GM23338 (cell line): ENCODE measurements at regions not wholly inside any gene's neighbourhood (a gene's known extent, or its start where the extent isn't known, plus 50 kb on each side); places are given as distances from the start of the nearest gene placed in this dataset.
"Not testable (repeated sequence)": the region's sequence is repeated elsewhere in the genome, so short reads cannot be mapped to it uniquely, and the experiment has no call there.

ENCODE experiments used
- ATAC-seq: fragments of 200-7000 bp; cut with Tn5 transposase; 3 replicates; pipeline ENCODE4 v1.9.1; 2020
- DNase-seq: peaks from one replicate; pipeline ENCODE4 v3.0.0-alpha.2; 2015; ENCODE audit warnings: low spot score
- H2AFZ ChIP-seq: fragments of 200-600 bp; sonication (generic); 2 replicates; pipeline ENCODE4 v1.8.0; 2016; ENCODE audit warnings: antibody characterized with exemption, mild to moderate bottlenecking, moderate library complexity
- H3F3A ChIP-seq: fragments of 200-600 bp; sonication (generic); replicated peaks from 2 replicates; pipeline ENCODE4 v1.8.0; 2017; ENCODE audit warnings: antibody characterized with exemption, mixed run types, low read depth
- H3K27ac ChIP-seq: fragments of 200-600 bp; sonication (generic); 2 replicates; pipeline ENCODE4 v1.6.1; 2016; ENCODE audit warnings: low read depth
- H3K27me3 ChIP-seq: fragments of 200-600 bp; sonication (generic); 2 replicates; pipeline ENCODE4 v1.8.0; 2016; ENCODE audit warnings: mild to moderate bottlenecking, mixed run types, moderate library complexity; ENCODE audit not compliant: insufficient read depth
- H3K36me3 ChIP-seq: fragments of 200-600 bp; sonication (generic); 2 replicates; pipeline ENCODE4 v1.8.0; 2016; ENCODE audit warnings: mild to moderate bottlenecking; ENCODE audit not compliant: insufficient read depth
- H3K4me1 ChIP-seq: fragments of 200-600 bp; sonication (generic); 2 replicates; pipeline ENCODE4 v1.8.0; 2016; ENCODE audit warnings: mild to moderate bottlenecking, moderate library complexity; ENCODE audit not compliant: insufficient read depth
- H3K4me2 ChIP-seq: fragments of 200-600 bp; sonication (generic); 2 replicates; pipeline ENCODE4 v1.7.1; 2017; ENCODE audit warnings: mixed run types
- H3K4me3 ChIP-seq: fragments of 200-600 bp; sonication (generic); 2 replicates; pipeline ENCODE4 v1.6.1; 2016; ENCODE audit warnings: mixed run types
- H3K79me2 ChIP-seq: fragments of 200-600 bp; sonication (generic); replicated peaks from 2 replicates; pipeline ENCODE4 v1.8.0; 2017; ENCODE audit warnings: mild to moderate bottlenecking; ENCODE audit not compliant: insufficient read depth
- H3K9me2 ChIP-seq: fragments of 200-600 bp; sonication (generic); 2 replicates; pipeline ENCODE4 v1.8.0; 2017; ENCODE audit not compliant: insufficient read depth
- H4K20me1 ChIP-seq: fragments of 200-600 bp; sonication (generic); replicated peaks from 2 replicates; pipeline ENCODE4 v1.8.0; 2017; ENCODE audit warnings: mild to moderate bottlenecking; ENCODE audit not compliant: insufficient read depth
- H3K27ac Mint-ChIP-seq: 2 replicates; pipeline ENCODE4 v1.8.0; 2020; ENCODE audit warnings: inconsistent platforms, mild to moderate bottlenecking, moderate library complexity, mixed read lengths
- H3K27me3 Mint-ChIP-seq: 3 replicates; pipeline ENCODE4 v1.8.0; 2022; ENCODE audit warnings: low read depth, mild to moderate bottlenecking, moderate library complexity, mixed read lengths, inconsistent platforms; ENCODE audit not compliant: insufficient read depth, poor library complexity
- H3K36me3 Mint-ChIP-seq: 3 replicates; pipeline ENCODE4 v1.8.0; 2021; ENCODE audit warnings: low read depth, mild to moderate bottlenecking, inconsistent platforms, moderate library complexity, mixed read lengths
- H3K4me1 Mint-ChIP-seq: 3 replicates; pipeline ENCODE4 v1.8.0; 2020; ENCODE audit warnings: mild to moderate bottlenecking, inconsistent platforms, mixed read lengths
- H3K4me3 Mint-ChIP-seq: 3 replicates; pipeline ENCODE4 v1.8.0; 2021; ENCODE audit warnings: moderate library complexity, mild to moderate bottlenecking, inconsistent platforms, mixed read lengths
- H3K9me3 Mint-ChIP-seq: 3 replicates; pipeline ENCODE4 v1.8.0; 2020; ENCODE audit warnings: moderate library complexity, mild to moderate bottlenecking, inconsistent platforms, mixed read lengths
- EZH2 ChIP-seq: fragments of 200-600 bp; sonication (generic); IDR thresholded peaks from one replicate; pipeline ENCODE4 v1.8.0; 2017; ENCODE audit warnings: antibody characterized with exemption, mild to moderate bottlenecking, low read depth; ENCODE audit not compliant: unreplicated experiment
- NANOG ChIP-seq: IDR thresholded peaks from 2 replicates; pipeline ENCODE4 v1.6.1; 2016; ENCODE audit warnings: antibody characterized with exemption, borderline replicate concordance
- ZNF331 ChIP-seq: fragments of 250-450 bp; sonication (Bioruptor Pico); IDR thresholded peaks from 2 replicates; pipeline ENCODE4 v1.5.0; 2020; ENCODE audit warnings: low read depth, mild to moderate bottlenecking, moderate library complexity
- TF ChIP-seq, protein P1 (sequence below): fragments of 250-450 bp; sonication (Bioruptor Pico); IDR thresholded peaks from 2 replicates; pipeline ENCODE4 v1.5.0; 2020; ENCODE audit warnings: mild to moderate bottlenecking, moderate library complexity

- TF ChIP-seq, protein P1, sequence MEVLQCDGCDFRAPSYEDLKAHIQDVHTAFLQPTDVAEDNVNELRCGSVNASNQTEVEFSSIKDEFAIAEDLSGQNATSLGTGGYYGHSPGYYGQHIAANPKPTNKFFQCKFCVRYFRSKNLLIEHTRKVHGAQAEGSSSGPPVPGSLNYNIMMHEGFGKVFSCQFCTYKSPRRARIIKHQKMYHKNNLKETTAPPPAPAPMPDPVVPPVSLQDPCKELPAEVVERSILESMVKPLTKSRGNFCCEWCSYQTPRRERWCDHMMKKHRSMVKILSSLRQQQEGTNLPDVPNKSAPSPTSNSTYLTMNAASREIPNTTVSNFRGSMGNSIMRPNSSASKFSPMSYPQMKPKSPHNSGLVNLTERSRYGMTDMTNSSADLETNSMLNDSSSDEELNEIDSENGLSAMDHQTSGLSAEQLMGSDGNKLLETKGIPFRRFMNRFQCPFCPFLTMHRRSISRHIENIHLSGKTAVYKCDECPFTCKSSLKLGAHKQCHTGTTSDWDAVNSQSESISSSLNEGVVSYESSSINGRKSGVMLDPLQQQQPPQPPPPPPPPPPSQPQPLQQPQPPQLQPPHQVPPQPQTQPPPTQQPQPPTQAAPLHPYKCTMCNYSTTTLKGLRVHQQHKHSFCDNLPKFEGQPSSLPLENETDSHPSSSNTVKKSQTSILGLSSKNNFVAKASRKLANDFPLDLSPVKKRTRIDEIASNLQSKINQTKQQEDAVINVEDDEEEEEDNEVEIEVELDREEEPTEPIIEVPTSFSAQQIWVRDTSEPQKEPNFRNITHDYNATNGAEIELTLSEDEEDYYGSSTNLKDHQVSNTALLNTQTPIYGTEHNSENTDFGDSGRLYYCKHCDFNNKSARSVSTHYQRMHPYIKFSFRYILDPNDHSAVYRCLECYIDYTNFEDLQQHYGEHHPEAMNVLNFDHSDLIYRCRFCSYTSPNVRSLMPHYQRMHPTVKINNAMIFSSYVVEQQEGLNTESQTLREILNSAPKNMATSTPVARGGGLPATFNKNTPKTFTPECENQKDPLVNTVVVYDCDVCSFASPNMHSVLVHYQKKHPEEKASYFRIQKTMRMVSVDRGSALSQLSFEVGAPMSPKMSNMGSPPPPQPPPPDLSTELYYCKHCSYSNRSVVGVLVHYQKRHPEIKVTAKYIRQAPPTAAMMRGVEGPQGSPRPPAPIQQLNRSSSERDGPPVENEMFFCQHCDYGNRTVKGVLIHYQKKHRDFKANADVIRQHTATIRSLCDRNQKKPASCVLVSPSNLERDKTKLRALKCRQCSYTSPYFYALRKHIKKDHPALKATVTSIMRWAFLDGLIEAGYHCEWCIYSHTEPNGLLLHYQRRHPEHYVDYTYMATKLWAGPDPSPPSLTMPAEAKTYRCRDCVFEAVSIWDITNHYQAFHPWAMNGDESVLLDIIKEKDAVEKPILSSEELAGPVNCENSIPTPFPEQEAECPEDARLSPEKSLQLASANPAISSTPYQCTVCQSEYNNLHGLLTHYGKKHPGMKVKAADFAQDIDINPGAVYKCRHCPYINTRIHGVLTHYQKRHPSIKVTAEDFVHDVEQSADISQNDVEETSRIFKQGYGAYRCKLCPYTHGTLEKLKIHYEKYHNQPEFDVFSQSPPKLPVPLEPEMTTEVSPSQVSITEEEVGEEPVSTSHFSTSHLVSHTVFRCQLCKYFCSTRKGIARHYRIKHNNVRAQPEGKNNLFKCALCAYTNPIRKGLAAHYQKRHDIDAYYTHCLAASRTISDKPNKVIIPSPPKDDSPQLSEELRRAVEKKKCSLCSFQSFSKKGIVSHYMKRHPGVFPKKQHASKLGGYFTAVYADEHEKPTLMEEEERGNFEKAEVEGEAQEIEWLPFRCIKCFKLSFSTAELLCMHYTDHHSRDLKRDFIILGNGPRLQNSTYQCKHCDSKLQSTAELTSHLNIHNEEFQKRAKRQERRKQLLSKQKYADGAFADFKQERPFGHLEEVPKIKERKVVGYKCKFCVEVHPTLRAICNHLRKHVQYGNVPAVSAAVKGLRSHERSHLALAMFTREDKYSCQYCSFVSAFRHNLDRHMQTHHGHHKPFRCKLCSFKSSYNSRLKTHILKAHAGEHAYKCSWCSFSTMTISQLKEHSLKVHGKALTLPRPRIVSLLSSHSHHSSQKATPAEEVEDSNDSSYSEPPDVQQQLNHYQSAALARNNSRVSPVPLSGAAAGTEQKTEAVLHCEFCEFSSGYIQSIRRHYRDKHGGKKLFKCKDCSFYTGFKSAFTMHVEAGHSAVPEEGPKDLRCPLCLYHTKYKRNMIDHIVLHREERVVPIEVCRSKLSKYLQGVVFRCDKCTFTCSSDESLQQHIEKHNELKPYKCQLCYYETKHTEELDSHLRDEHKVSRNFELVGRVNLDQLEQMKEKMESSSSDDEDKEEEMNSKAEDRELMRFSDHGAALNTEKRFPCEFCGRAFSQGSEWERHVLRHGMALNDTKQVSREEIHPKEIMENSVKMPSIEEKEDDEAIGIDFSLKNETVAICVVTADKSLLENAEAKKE (CRISPR knock-in tag) = no peak
Observed at GRCh38 chr2:142794850-142795249, 82.6 kb upstream of the KYNU start (continued).

GRCh38 chr2:142792328-142792727, 85.1 kb upstream of the KYNU start:
- not testable (repeated sequence) for H3K9me2 ChIP-seq, H3F3A ChIP-seq, H4K20me1 ChIP-seq, H3K36me3 ChIP-seq, H3K27ac ChIP-seq, H3K4me2 ChIP-seq, H2AFZ ChIP-seq, H3K36me3 Mint-ChIP-seq, H3K27me3 ChIP-seq, H3K79me2 ChIP-seq, H3K4me1 Mint-ChIP-seq, H3K4me3 ChIP-seq, DNase-seq, ATAC-seq, H3K4me1 ChIP-seq, H3K4me3 Mint-ChIP-seq, H3K27me3 Mint-ChIP-seq, H3K27ac Mint-ChIP-seq, H3K9me3 Mint-ChIP-seq

- H3K36me3 Mint-ChIP-seq = no peaks in the 10 kb centered on the region
- Histone ChIP-seq H3K36me3 (no peaks in the 10 kb centered on the region), H3K4me1 (peaks cover 5% of the 10 kb centered on the region; the same call in 1 of the 2 replicates), H3K4me3 (no peak overlapping the region), H3K27ac (no peak overlapping the region), H3K27me3 (no peaks in the 10 kb centered on the region), H3K79me2 (no peaks in the 10 kb centered on the region), H3K4me2 (no peak overlapping the region), H3F3A (no peaks in the 10 kb centered on the region), H4K20me1 (no peaks in the 10 kb centered on the region), H2AFZ (no peak overlapping the region), H3K9me2 (no peaks in the 10 kb centered on the region; the same call in 1 of the 2 replicates)
- no peaks in the 10 kb centered on the region for H3K27me3 Mint-ChIP-seq
- ATAC-seq = no peak
- H3K4me3 Mint-ChIP-seq = no peak overlapping the region
- peaks cover 2% of the 10 kb centered on the region; the same call in 2 of the 3 replicates for H3K4me1 Mint-ChIP-seq
- no peak for DNase-seq
- H3K27ac Mint-ChIP-seq = no peak overlapping the region
- H3K9me3 Mint-ChIP-seq = no peaks in the 10 kb centered on the region
- no peak for TF ChIP-seq NANOG
- TF ChIP-seq, protein P1 (CRISPR knock-in tag) = no peak
- TF ChIP-seq ZNF331 (CRISPR knock-in tag) = no peak
- no peak for TF ChIP-seq EZH2
Observed at GRCh38 chr2:142791335-142791734, 86.1 kb upstream of the KYNU start.
